Spinal cord (tissue), 9 donors: ENCODE measurements at regions not wholly inside any gene's neighbourhood (a gene's known extent, or its start where the extent isn't known, plus 50 kb on each side); places are given as distances from the start of the nearest gene placed in this dataset.

ENCODE experiments used
- DNase-seq, 6 donors: peaks; one replicate each; pipeline versions ENCODE4 v3.0.0 to v3.0.0-alpha.2; 2013 to 2015; ENCODE audit warnings: low spot score in 6 of 6, low read depth in 4 of 6
- H3K27ac ChIP-seq: one replicate; pipeline ENCODE4 v1.5.1; 2013; ENCODE audit warnings: low read depth, low read length, control low read depth
- H3K27me3 ChIP-seq: one replicate; pipeline ENCODE4 v1.6.1; 2013; ENCODE audit warnings: low read length; ENCODE audit not compliant: control insufficient read depth, insufficient read depth
- H3K36me3 ChIP-seq: one replicate; pipeline ENCODE4 v1.6.1; 2013; ENCODE audit warnings: low read length; ENCODE audit not compliant: control insufficient read depth, insufficient read depth
- H3K4me1 ChIP-seq: one replicate; pipeline ENCODE4 v1.6.1; 2013; ENCODE audit warnings: low read length; ENCODE audit not compliant: control insufficient read depth, insufficient read depth
- H3K4me3 ChIP-seq: one replicate; pipeline ENCODE4 v1.5.1; 2013; ENCODE audit warnings: low read depth, low read length, control low read depth
- H3K9me3 ChIP-seq: one replicate; pipeline ENCODE4 v1.6.1; 2013; ENCODE audit warnings: low read length; ENCODE audit not compliant: control insufficient read depth, insufficient read depth
- WGBS: methylation state at CpG from one replicate; pipeline ENCODE4 v1.1.5; 2013; ENCODE audit warnings: missing lambda C conversion rate; ENCODE audit not compliant: insufficient coverage; 5-methylcytosine and 5-hydroxymethylcytosine counted together
- donor health status: healthy.

DNA sequence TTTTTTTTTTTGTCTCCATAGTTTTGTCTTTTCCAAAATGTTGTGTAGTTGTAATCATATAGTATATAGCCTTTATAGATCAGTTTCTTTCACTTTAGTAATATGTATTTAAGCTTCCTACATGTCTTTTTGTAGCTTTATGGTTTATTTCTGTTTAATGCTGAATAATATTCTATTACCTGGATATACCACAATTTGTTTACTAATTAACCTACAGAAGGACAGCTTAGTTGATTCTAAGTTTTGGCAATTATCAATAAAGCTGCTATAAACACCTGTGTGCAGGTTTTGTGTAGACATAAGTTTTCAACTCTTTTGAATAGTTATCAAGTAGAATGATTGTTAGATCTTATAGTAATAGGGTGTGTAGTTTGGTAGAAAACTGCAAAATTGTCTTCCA lies 130.3 kb upstream of the CARD18 start:
- DNase-seq: no peak
- Histone ChIP-seq H3K4me1 (no peaks in the 10 kb centered on the region), H3K4me3 (no peak overlapping the region), H3K36me3 (no peaks in the 10 kb centered on the region), H3K27ac (no peak overlapping the region), H3K27me3 (no peaks in the 10 kb centered on the region), H3K9me3 (no peaks in the 10 kb centered on the region)

DNA sequence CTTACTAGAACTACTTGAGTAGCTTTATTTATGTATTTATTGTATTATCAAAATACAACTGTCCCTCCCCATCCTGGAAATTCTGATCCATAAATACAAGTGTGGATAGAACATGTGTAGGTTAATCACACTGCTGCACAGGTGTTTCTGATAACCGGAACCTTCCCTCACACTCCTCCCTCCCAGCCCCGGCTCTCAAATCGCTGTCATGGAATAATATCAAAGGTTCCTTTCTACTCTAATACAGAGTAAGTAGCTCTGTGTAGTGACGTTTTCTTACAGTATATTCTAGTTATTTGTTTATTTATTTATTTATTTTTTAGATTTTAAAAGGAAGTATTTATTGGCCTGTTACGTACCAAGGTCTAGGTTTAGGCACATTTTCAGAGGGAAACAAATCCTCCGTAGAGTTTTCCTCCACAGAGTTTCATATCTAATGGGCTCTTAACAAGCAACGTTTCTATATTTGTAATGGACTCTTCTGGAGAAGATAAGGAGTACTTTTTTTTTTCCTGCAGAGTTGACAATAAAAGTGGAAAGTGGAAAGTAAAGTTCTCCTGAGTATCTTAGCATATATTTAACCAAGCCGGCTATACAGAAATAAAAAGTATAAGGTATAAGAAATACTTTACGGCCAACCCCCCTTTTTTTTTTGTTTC lies 129.0 kb upstream of the CARD18 start:
- Histone ChIP-seq H3K9me3 (no peaks in the 10 kb centered on the region), H3K4me3 (no peak overlapping the region), H3K27ac (no peak overlapping the region), H3K4me1 (no peaks in the 10 kb centered on the region), H3K27me3 (no peaks in the 10 kb centered on the region), H3K36me3 (no peaks in the 10 kb centered on the region)
- WGBS: no CpG with 5 or more reads among the region's 9 CpGs
- no peak for DNase-seq

DNA sequence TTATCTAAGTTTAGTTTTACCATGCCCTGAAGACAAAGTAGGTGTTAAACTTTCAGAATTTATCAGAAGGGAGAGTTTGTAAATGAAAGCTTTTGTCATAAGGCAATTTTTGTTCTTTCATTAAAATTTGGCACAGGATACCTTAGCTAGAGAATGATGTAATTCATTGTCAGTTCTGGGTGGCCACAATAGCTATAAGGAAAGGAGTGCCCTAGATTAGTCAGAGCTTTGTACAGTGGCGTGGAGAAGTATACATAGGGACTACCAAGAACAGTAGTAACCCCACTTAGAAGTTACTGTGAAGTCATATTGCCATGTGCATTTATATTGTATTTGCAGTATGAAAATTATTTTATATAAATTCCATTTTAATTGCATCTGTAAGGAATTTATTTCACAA lies 126.3 kb upstream of the CARD18 start:
- H3K4me3 ChIP-seq: no peak overlapping the region
- WGBS: no CpG with 5 or more reads among the region's 1 CpG

DNA sequence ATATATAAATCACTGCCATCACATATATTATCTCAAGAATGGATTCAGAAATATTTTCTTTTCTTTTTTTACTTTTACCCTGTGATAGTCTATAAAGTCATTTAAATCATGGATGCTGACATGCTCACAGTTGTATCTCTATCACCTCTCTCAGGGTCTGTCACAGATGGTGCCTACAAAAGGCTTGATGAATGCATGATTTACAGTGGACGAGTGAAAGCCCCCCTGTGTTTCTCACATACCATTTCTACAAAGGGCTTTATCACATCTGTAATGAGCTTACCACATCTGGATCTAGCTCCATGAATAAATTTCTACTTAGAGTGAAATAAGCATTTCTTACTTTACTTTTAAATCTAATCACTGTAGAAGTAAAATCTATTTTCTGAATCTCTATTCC lies 121.4 kb upstream of the CARD18 start:
- Histone ChIP-seq H3K36me3 (no peaks in the 10 kb centered on the region), H3K4me3 (no peak overlapping the region), H3K9me3 (no peaks in the 10 kb centered on the region), H3K27ac (no peak overlapping the region), H3K27me3 (no peaks in the 10 kb centered on the region), H3K4me1 (no peaks in the 10 kb centered on the region)
- WGBS: no CpG with 5 or more reads among the region's 1 CpG
- DNase-seq: peak in 2 of 6 donors; percentile 2 to 17

More for the DNA sequence above, 126.3 kb upstream of the CARD18 start:
- Histone ChIP-seq H3K4me1 (no peaks in the 10 kb centered on the region), H3K27ac (no peak overlapping the region), H3K9me3 (no peaks in the 10 kb centered on the region), H3K36me3 (no peaks in the 10 kb centered on the region), H3K27me3 (no peaks in the 10 kb centered on the region)
- no peak for DNase-seq

DNA sequence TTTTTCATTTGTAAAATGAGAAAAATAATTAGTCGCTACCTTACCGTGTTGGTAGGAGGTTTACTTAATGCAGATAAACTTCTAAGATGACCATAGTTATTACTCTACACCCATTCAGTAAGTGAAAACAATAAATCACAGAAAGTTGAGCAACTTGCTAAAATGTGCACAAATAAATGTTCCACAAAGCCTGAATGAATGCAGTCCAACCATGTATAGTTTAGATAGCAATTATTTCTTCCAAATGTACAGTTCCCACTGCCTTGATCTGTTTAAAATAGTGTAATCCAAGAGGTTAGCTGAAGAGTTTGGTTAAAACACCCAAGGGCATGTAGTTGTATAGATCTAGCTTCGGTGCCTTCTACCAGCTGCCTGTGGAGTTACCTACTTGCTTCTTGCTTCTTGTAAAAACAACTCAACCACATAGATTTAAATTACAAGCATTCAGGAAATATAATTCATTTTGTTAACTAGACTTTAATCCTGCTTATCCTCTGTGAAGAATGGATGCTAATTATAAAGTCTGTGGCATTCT lies 106.3 kb upstream of the CARD18 start:
- DNase-seq: no peak
- WGBS: no CpG with 5 or more reads among the region's 3 CpGs
- Histone ChIP-seq H3K4me1 (no peaks in the 10 kb centered on the region), H3K36me3 (no peaks in the 10 kb centered on the region), H3K27me3 (no peaks in the 10 kb centered on the region), H3K9me3 (no peaks in the 10 kb centered on the region), H3K27ac (no peak overlapping the region), H3K4me3 (no peak overlapping the region)

DNA sequence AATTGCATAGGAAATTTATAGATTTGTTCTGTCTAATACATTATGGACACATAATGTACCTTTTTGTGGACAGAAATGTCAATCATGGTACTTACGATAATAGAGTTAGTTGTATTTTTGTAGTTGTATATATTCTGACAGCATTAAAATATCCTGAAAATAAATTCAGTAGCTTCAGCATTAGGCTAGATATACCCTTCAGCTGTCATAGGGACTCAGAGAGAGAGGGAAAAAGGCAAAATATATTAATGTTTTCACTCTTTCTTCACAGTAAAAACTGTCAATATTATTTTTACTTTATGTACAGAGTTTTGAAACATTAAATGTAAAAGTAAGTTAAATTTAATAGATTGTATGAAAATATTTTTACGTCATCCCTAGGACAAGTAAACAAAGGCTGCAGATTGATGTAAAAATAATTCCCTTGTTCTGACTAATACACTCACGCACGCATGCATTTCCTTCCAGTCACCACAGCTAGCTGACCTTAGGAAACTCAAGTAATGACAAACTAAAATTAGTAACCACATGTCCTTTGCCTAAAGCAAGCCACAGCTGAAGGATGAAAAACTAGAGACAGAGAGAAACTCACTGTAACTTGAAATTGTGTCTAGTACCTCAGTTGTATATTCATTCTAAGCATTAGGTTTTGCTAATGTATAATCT lies 104.7 kb upstream of the CARD18 start:
- no peaks in the 10 kb centered on the region for H3K9me3 ChIP-seq
- DNase-seq: peak in 1 of 6 donors; percentile 5
- no CpG with 5 or more reads among the region's 4 CpGs for WGBS
- no peaks in the 10 kb centered on the region for H3K27me3 ChIP-seq
- no peaks in the 10 kb centered on the region for H3K4me1 ChIP-seq
- H3K4me3 ChIP-seq: no peak overlapping the region
- H3K27ac ChIP-seq: no peak overlapping the region
- H3K36me3 ChIP-seq: no peaks in the 10 kb centered on the region

DNA sequence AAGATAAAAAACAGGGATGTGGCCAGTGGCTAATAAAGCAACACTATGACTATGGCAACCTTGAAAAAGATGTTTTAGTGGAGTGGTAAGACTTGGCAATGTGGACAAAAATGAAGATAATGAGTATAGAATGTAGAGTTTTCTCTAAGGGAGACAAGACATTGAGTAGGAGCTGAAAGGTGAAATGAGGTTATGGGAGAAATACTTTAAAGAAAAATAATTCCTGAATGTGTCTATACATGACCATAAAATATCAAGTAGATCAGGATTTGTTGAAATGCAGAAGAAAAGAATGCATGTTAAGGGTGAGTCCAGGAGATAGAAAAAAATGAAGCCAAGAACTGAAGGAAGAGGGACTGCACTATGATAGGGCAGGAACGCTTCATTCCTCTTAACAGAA lies 101.6 kb upstream of the CARD18 start:
- H3K4me1 ChIP-seq: no peaks in the 10 kb centered on the region
- H3K27ac ChIP-seq: no peak overlapping the region
- no peaks in the 10 kb centered on the region for H3K9me3 ChIP-seq
- H3K27me3 ChIP-seq: no peaks in the 10 kb centered on the region
- H3K36me3 ChIP-seq: no peaks in the 10 kb centered on the region
- H3K4me3 ChIP-seq: no peak overlapping the region
- DNase-seq: no peak
- 100% methylated on average over 1 of the region's 1 CpG for WGBS

DNA sequence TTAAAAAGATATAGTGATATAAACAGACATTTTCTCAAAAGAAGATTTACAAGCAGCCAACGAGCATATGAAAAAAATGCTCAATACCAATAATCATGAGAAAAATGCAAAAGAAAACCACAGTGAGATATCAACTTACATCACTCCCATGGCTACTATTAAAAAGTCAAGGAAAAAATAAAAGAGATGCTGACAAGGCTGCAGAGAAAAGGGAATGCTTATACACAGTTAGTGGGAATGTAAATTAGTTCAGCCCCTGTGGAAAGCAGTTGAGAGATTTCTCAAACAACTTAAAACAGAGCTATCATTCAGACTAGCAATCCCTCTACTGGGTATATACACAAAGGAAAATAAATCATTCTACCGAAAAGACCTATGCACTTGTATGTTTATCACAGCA lies 97.1 kb upstream of the CARD18 start:
- Histone ChIP-seq H3K4me3 (no peak overlapping the region), H3K9me3 (no peaks in the 10 kb centered on the region), H3K36me3 (no peaks in the 10 kb centered on the region), H3K27ac (no peak overlapping the region), H3K4me1 (no peaks in the 10 kb centered on the region), H3K27me3 (no peaks in the 10 kb centered on the region)
- peak in 1 of 6 donors; percentile 43 for DNase-seq
- no CpG with 5 or more reads among the region's 2 CpGs for WGBS

DNA sequence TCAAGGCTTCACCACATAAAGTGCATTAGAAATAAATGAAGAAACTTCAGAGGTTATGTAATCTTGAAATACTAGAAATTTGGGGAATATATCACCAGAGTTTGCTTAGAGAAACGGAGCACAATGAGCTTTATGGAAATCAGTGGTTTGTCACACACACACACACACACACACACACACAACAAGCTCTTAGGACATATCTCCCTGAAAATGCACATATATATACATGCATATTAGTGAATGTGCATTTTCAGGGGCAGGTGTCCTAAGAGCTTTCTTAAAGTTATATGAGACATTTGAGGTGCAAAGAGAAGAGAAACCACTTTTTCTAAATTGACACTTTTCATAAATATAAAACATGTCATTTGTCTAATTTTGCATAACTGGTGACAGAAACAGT lies 93.7 kb upstream of the CARD18 start:
- Histone ChIP-seq H3K4me3 (no peak overlapping the region), H3K27me3 (no peaks in the 10 kb centered on the region), H3K36me3 (no peaks in the 10 kb centered on the region), H3K27ac (no peak overlapping the region), H3K4me1 (no peaks in the 10 kb centered on the region), H3K9me3 (no peaks in the 10 kb centered on the region)
- no peak for DNase-seq
- WGBS: no CpG with 5 or more reads among the region's 1 CpG

DNA sequence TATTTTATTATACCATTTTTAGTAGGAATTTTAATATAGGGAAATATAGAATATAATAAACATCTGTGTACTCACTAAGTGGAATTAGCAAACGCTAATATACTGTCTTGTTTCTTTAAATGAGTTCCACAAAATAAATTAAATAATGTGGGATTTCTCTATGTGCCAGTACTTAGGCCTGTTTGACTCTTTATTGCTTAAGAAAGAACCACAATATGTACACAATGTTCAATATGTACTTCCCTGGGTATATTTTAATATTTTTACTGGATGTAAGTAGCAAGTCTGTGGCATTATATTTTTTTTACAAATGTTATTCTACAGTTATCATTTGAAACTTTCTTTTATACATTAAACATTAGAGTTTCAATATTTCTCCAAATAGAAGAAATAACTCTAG lies 92.5 kb upstream of the CARD18 start:
- DNase-seq: no peak
- Histone ChIP-seq H3K36me3 (no peaks in the 10 kb centered on the region), H3K9me3 (no peaks in the 10 kb centered on the region), H3K27ac (no peak overlapping the region), H3K4me3 (no peak overlapping the region), H3K27me3 (no peaks in the 10 kb centered on the region), H3K4me1 (no peaks in the 10 kb centered on the region)
- no CpG with 5 or more reads among the region's 1 CpG for WGBS
